PC-3 (cell line): ENCODE measurements at regions not wholly inside any gene's neighbourhood (a gene's known extent, or its start where the extent isn't known, plus 50 kb on each side); places are given as distances from the start of the nearest gene placed in this dataset.

ENCODE experiments used
- ATAC-seq: fragments of 200-7000 bp; cut with Tn5 transposase; 2 replicates; pipeline ENCODE4 v1.9.1; 2020; ENCODE audit warnings: mild to moderate bottlenecking, moderate library complexity
- BruUV-seq: library from RNA; stranded (reverse); fragments of 400-500 nt; replicated peaks from 2 replicates; lab custom pipeline; 2021; lab: Mats Ljungman, UMichigan
- CTCF ChIA-PET: fragments of 300-600 bp; sonication (Branson Sonifier 250); formaldehyde crosslinking; loops from one replicate; lab custom pipeline; 2022; ENCODE audit warnings: antibody characterized with exemption; lab: Charles Lee
- POLR2A ChIA-PET: fragments of 300-600 bp; sonication (Branson Sonifier 250); formaldehyde crosslinking; loops from one replicate; lab custom pipeline; 2022; ENCODE audit warnings: antibody characterized with exemption; ENCODE audit not compliant: unreplicated experiment; lab: Charles Lee
- DNase-seq: peaks from one replicate; pipeline ENCODE4 v3.0.0-alpha.2; 2015
- H2AFZ ChIP-seq: fragments of 300-600 bp; sonication (generic); 2 replicates; pipeline ENCODE4 v1.6.0; 2016; ENCODE audit warnings: antibody characterized with exemption, low read length
- H3F3A ChIP-seq: fragments of 300-600 bp; sonication (generic); one replicate; pipeline ENCODE4 v1.6.0; 2017; ENCODE audit warnings: antibody characterized with exemption, low read length, control low read depth, mild to moderate bottlenecking; ENCODE audit not compliant: unreplicated experiment
- H3K27ac ChIP-seq: fragments of 300-600 bp; sonication (generic); 2 replicates; pipeline ENCODE4 v1.5.1; 2016; ENCODE audit warnings: mild to moderate bottlenecking, low read length
- H3K27me3 ChIP-seq: fragments of 300-600 bp; sonication (generic); 2 replicates; pipeline ENCODE4 v1.6.1; 2016; ENCODE audit warnings: low read length, mixed read lengths
- H3K36me3 ChIP-seq: fragments of 300-600 bp; sonication (generic); 2 replicates; pipeline ENCODE4 v1.6.1; 2016; ENCODE audit warnings: low read depth, mixed run types, low read length, mixed read lengths
- H3K4me1 ChIP-seq: fragments of 300-600 bp; sonication (generic); 2 replicates; pipeline ENCODE4 v1.5.1; 2016; ENCODE audit warnings: low read length; ENCODE audit not compliant: insufficient read depth
- H3K4me2 ChIP-seq: fragments of 300-600 bp; sonication (generic); 2 replicates; pipeline ENCODE4 v1.6.0; 2016; ENCODE audit warnings: low read length
- H3K4me3 ChIP-seq: fragments of 300-600 bp; sonication (generic); 2 replicates; pipeline ENCODE4 v1.5.1; 2016; ENCODE audit warnings: mild to moderate bottlenecking, low read length, mixed read lengths
- H3K79me2 ChIP-seq: fragments of 300-600 bp; sonication (generic); 2 replicates; pipeline ENCODE4 v1.6.1; 2017; ENCODE audit warnings: low read length, mixed read lengths
- H3K9ac ChIP-seq: fragments of 300-600 bp; sonication (generic); 2 replicates; pipeline ENCODE4 v1.6.0; 2016; ENCODE audit warnings: mild to moderate bottlenecking, low read length
- H3K9me2 ChIP-seq: fragments of 300-600 bp; sonication (generic); replicated peaks from 2 replicates; pipeline ENCODE4 v1.6.1; 2016; ENCODE audit warnings: mixed run types, low read length, mixed read lengths
- H3K9me3 ChIP-seq: fragments of 300-600 bp; sonication (generic); 2 replicates; pipeline ENCODE4 v1.6.1; 2016; ENCODE audit warnings: low read length, mixed read lengths
- H4K20me1 ChIP-seq: fragments of 300-600 bp; sonication (generic); 2 replicates; pipeline ENCODE4 v1.6.1; 2016; ENCODE audit warnings: low read length, mixed read lengths
- CTCF ChIP-seq: fragments of 300-600 bp; sonication (generic); conservative IDR thresholded peaks from 2 replicates; pipeline ENCODE4 v1.5.1; 2017; ENCODE audit warnings: antibody characterized with exemption, low read depth, mild to moderate bottlenecking, low read length
- EZH2 ChIP-seq: fragments of 300-600 bp; sonication (generic); IDR thresholded peaks from one replicate; pipeline ENCODE4 v1.6.1; 2017; ENCODE audit warnings: antibody characterized with exemption, mild to moderate bottlenecking, low read length; ENCODE audit not compliant: unreplicated experiment
- EZH2phosphoT487 ChIP-seq: fragments of 300-600 bp; sonication (generic); IDR thresholded peaks from 2 replicates; pipeline ENCODE4 v1.6.1; 2018; ENCODE audit warnings: mild to moderate bottlenecking, antibody characterized with exemption, low read length, borderline replicate concordance
- intact Hi-C: fragments of 100-400 bp; cut with micrococcal nuclease; formaldehyde crosslinking; loops from 2 replicates; pipeline ENCODE4 v1.9.0; 2023

- no peaks in the 10 kb centered on the region for H3K79me2 ChIP-seq
- no peaks in the 10 kb centered on the region for H3K9me3 ChIP-seq
- H3K27ac ChIP-seq, result no peak overlapping the region
- CTCF ChIA-PET, result no interaction called here
- no peak overlapping the region for H3K9ac ChIP-seq
- no peaks in the 10 kb centered on the region for H3K36me3 ChIP-seq
- H2AFZ ChIP-seq, result no peak overlapping the region
- DNase-seq (no peak), ATAC-seq (no peak)
- TF ChIP-seq EZH2 (no peak), EZH2phosphoT487 (no peak), CTCF (no peak)
- H3K4me3 ChIP-seq, result no peak overlapping the region
- intact Hi-C loops, result no loop called here
- POLR2A ChIA-PET, result no interaction called here
- no peaks in the 10 kb centered on the region for H3K9me2 ChIP-seq
- BruUV-seq, result no TSS peak
- no peaks in the 10 kb centered on the region for H4K20me1 ChIP-seq
- H3K4me2 ChIP-seq, result no peak overlapping the region
- no peaks in the 10 kb centered on the region for H3F3A ChIP-seq
- H3K27me3 ChIP-seq, result no peaks in the 10 kb centered on the region
- H3K4me1 ChIP-seq, result no peaks in the 10 kb centered on the region
Measured at GRCh38 chr2:2812648-2813047, 481.6 kb upstream of the MYT1L start.

GRCh38 chr2:2812117-2812516 lies 481.0 kb upstream of the MYT1L start:
- H3K79me2 ChIP-seq, result no peaks in the 10 kb centered on the region
- H3K9me3 ChIP-seq, result no peaks in the 10 kb centered on the region
- no peak overlapping the region for H2AFZ ChIP-seq
- ChIA-PET CTCF (no interaction called here), POLR2A (no interaction called here)
- no peaks in the 10 kb centered on the region for H3K36me3 ChIP-seq
- peaks cover 4% of the 10 kb centered on the region; the same call in 1 of the 2 replicates for H3K27me3 ChIP-seq
- no TSS peak for BruUV-seq
- no peaks in the 10 kb centered on the region for H3K4me1 ChIP-seq
- no peak for DNase-seq
- ATAC-seq, result no peak
- H4K20me1 ChIP-seq, result no peaks in the 10 kb centered on the region
- TF ChIP-seq EZH2 (no peak), CTCF (no peak), EZH2phosphoT487 (no peak)
- no peaks in the 10 kb centered on the region for H3F3A ChIP-seq
- H3K27ac ChIP-seq, result no peak overlapping the region
- intact Hi-C loops, result no loop called here
- no peak overlapping the region for H3K4me3 ChIP-seq
- H3K9me2 ChIP-seq, result no peaks in the 10 kb centered on the region
- H3K4me2 ChIP-seq, result no peak overlapping the region
- H3K9ac ChIP-seq, result no peak overlapping the region

GRCh38 chr2:2810504-2810903 lies 479.4 kb upstream of the MYT1L start:
- Histone ChIP-seq H3K4me3 (no peak overlapping the region), H4K20me1 (no peaks in the 10 kb centered on the region), H3K9me2 (no peaks in the 10 kb centered on the region), H3K9me3 (no peaks in the 10 kb centered on the region), H3K4me2 (no peak overlapping the region), H2AFZ (no peak overlapping the region), H3K27ac (no peak overlapping the region), H3F3A (no peaks in the 10 kb centered on the region), H3K27me3 (peaks cover 20% of the 10 kb centered on the region), H3K36me3 (no peaks in the 10 kb centered on the region), H3K4me1 (no peaks in the 10 kb centered on the region), H3K79me2 (no peaks in the 10 kb centered on the region), H3K9ac (no peak overlapping the region)
- no peak for TF ChIP-seq EZH2phosphoT487
- no peak for TF ChIP-seq EZH2
- no peak for TF ChIP-seq CTCF
- POLR2A ChIA-PET, result no interaction called here
- intact Hi-C loops, result no loop called here
- BruUV-seq, result no TSS peak
- ATAC-seq (no peak), DNase-seq (no peak)
- CTCF ChIA-PET, result no interaction called here
